A204.1 (cell line): ENCODE measurements at regions not wholly inside any gene's neighbourhood (a gene's known extent, or its start where the extent isn't known, plus 50 kb on each side); places are given as distances from the start of the nearest gene placed in this dataset.
"Not testable (repeated sequence)": the region's sequence is repeated elsewhere in the genome, so short reads cannot be mapped to it uniquely, and the experiment has no call there.

Experiments
- FAIRE-seq: peaks from 2 replicates; lab custom pipeline; 2012; peaks lifted over from hg19 to GRCh38; lab: Jason Lieb, UNC

- not testable (repeated sequence) for FAIRE-seq
These were observed 55.2 kb upstream of the DHRS4 start for GRCh38 chr14:23898359-23898758.

GRCh38 chr14:23899788-23900187 is 53.8 kb upstream of the DHRS4 start:
- FAIRE-seq, result no peak

- FAIRE-seq, result no peak
These were observed 50.1 kb upstream of the DHRS4 start for GRCh38 chr14:23903442-23903841.
